H9 (cell line): ENCODE measurements at regions not wholly inside any gene's neighbourhood (a gene's known extent, or its start where the extent isn't known, plus 50 kb on each side); places are given as distances from the start of the nearest gene placed in this dataset.

Source experiments
- DNase-seq: peaks from one replicate; pipeline ENCODE4 v3.0.0-alpha.2; 2017
- H2AFZ ChIP-seq: one replicate; pipeline ENCODE4 v1.6.1; 2013; ENCODE audit warnings: mild to moderate bottlenecking, low read length, control low read depth, moderate library complexity
- H2AK5ac ChIP-seq: 2 replicates; pipeline ENCODE4 v1.6.1; 2013; ENCODE audit warnings: low read length, control low read depth, mixed read lengths; ENCODE audit not compliant: insufficient read length
- H2BK120ac ChIP-seq: one replicate; pipeline ENCODE4 v1.6.1; 2013; ENCODE audit warnings: low read depth, mild to moderate bottlenecking, low read length, control low read depth, inconsistent platforms; ENCODE audit not compliant: poor library complexity, severe bottlenecking
- H2BK12ac ChIP-seq: 2 replicates; pipeline ENCODE4 v1.6.1; 2013; ENCODE audit warnings: low read length, control low read depth, mixed read lengths, low read depth; ENCODE audit not compliant: insufficient read length
- H2BK15ac ChIP-seq: 2 replicates; pipeline ENCODE4 v1.6.1; 2013; ENCODE audit warnings: low read depth, low read length, control low read depth
- H2BK20ac ChIP-seq: one replicate; pipeline ENCODE4 v1.6.1; 2013; ENCODE audit warnings: low read depth, mild to moderate bottlenecking, low read length, control low read depth, inconsistent platforms; ENCODE audit not compliant: poor library complexity, severe bottlenecking
- H2BK5ac ChIP-seq: 2 replicates; pipeline ENCODE4 v1.6.1; 2013; ENCODE audit warnings: low read length, control low read depth, mixed read lengths; ENCODE audit not compliant: insufficient read length
- H3K14ac ChIP-seq: 2 replicates; pipeline ENCODE4 v1.6.1; 2013; ENCODE audit warnings: low read length, control low read depth; ENCODE audit not compliant: insufficient read depth
- H3K18ac ChIP-seq: 2 replicates; pipeline ENCODE4 v1.6.1; 2013; ENCODE audit warnings: low read depth, mild to moderate bottlenecking, mixed read lengths, low read length, control low read depth; ENCODE audit not compliant: insufficient read length
- H3K23ac ChIP-seq: 2 replicates; pipeline ENCODE4 v1.6.1; 2013; ENCODE audit warnings: low read length, control low read depth, mixed read lengths, low read depth; ENCODE audit not compliant: insufficient read length
- H3K23me2 ChIP-seq: 2 replicates; pipeline ENCODE4 v1.6.1; 2013; ENCODE audit warnings: low read depth, mild to moderate bottlenecking, mixed read lengths, low read length, control low read depth; ENCODE audit not compliant: insufficient read length, poor library complexity, severe bottlenecking
- H3K27ac ChIP-seq: 2 replicates; pipeline ENCODE4 v1.5.1; 2013; ENCODE audit warnings: low read length, control low read depth, mixed read lengths, low read depth; ENCODE audit not compliant: insufficient read length
- H3K27me3 ChIP-seq: 2 replicates; pipeline ENCODE4 v1.6.1; 2013; ENCODE audit warnings: low read length, control low read depth, inconsistent platforms; ENCODE audit not compliant: insufficient read depth
- H3K4ac ChIP-seq: 2 replicates; pipeline ENCODE4 v1.6.1; 2013; ENCODE audit warnings: low read depth, mild to moderate bottlenecking, control low read depth, inconsistent platforms, low read length, moderate library complexity
- H3K4me1 ChIP-seq: 2 replicates; pipeline ENCODE4 v1.6.1; 2013; ENCODE audit warnings: low read length, control low read depth, inconsistent platforms; ENCODE audit not compliant: insufficient read depth
- H3K4me2 ChIP-seq: 2 replicates; pipeline ENCODE4 v1.6.1; 2013; ENCODE audit warnings: low read length, control low read depth, mixed read lengths; ENCODE audit not compliant: insufficient read length, insufficient read depth
- H3K56ac ChIP-seq: 2 replicates; pipeline ENCODE4 v1.6.1; 2013; ENCODE audit warnings: low read depth, mild to moderate bottlenecking, mixed read lengths, low read length, control low read depth; ENCODE audit not compliant: insufficient read length
- H3K79me1 ChIP-seq: 2 replicates; pipeline ENCODE4 v1.6.1; 2013; ENCODE audit warnings: low read depth, mild to moderate bottlenecking, moderate library complexity, low read length, control low read depth, inconsistent platforms; ENCODE audit not compliant: insufficient read depth, poor library complexity, severe bottlenecking
- H3K79me2 ChIP-seq: 2 replicates; pipeline ENCODE4 v1.6.1; 2013; ENCODE audit warnings: low read length, control low read depth, inconsistent platforms; ENCODE audit not compliant: insufficient read depth
- H3K9ac ChIP-seq: 2 replicates; pipeline ENCODE4 v1.6.1; 2013; ENCODE audit warnings: low read length, control low read depth, mixed read lengths; ENCODE audit not compliant: insufficient read length; ENCODE audit errors: extremely low read depth
- H3K9me3 ChIP-seq: one replicate; pipeline ENCODE4 v1.6.1; 2013; ENCODE audit warnings: low read depth, low read length, inconsistent platforms; ENCODE audit not compliant: control insufficient read depth
- H3T11ph ChIP-seq: one replicate; pipeline ENCODE4 v1.6.1; 2013; ENCODE audit warnings: mild to moderate bottlenecking, low read length, control low read depth, inconsistent platforms
- H4K20me1 ChIP-seq: one replicate; pipeline ENCODE4 v1.6.1; 2013; ENCODE audit not compliant: control insufficient read depth, insufficient read length, insufficient read depth
- H4K5ac ChIP-seq: 2 replicates; pipeline ENCODE4 v1.6.1; 2013; ENCODE audit warnings: low read depth, mild to moderate bottlenecking, mixed read lengths, low read length, control low read depth; ENCODE audit not compliant: insufficient read length
- H4K8ac ChIP-seq: replicated peaks from 2 replicates; pipeline ENCODE4 v1.6.1; 2013; ENCODE audit warnings: low read length, control low read depth, mixed read lengths, low read depth; ENCODE audit not compliant: insufficient read length
- H4K91ac ChIP-seq: 2 replicates; pipeline ENCODE4 v1.6.1; 2013; ENCODE audit warnings: low read depth, mild to moderate bottlenecking, moderate library complexity, mixed read lengths, low read length, control low read depth; ENCODE audit not compliant: insufficient read length
- H3K27ac Mint-ChIP-seq, 3 experiments: 2 replicates in 2 of 3; 3 replicates in 1 of 3; pipeline ENCODE4 v1.8.0; 2020 to 2021; ENCODE audit warnings: mixed read lengths in 3 of 3, mild to moderate bottlenecking in 1 of 3, moderate library complexity in 1 of 3
- H3K27me3 Mint-ChIP-seq: 2 replicates; pipeline ENCODE4 v1.8.0; 2021; ENCODE audit warnings: low read depth, mild to moderate bottlenecking, moderate library complexity, mixed read lengths
- H3K36me3 Mint-ChIP-seq, 3 experiments: 2 replicates in 2 of 3; 3 replicates in 1 of 3; pipeline ENCODE4 v1.8.0; 2020 to 2021; ENCODE audit warnings: low read depth in 3 of 3, mixed read lengths in 3 of 3; ENCODE audit not compliant: insufficient read depth in 1 of 3
- H3K4me1 Mint-ChIP-seq, 2 experiments: 2 replicates each; pipeline ENCODE4 v1.8.0; 2020; ENCODE audit warnings: mixed read lengths in 2 of 2
- H3K4me3 Mint-ChIP-seq, 2 experiments: 2 replicates in 1 of 2; 3 replicates in 1 of 2; pipeline ENCODE4 v1.8.0; 2020 to 2021; ENCODE audit warnings: mild to moderate bottlenecking in 2 of 2, mixed read lengths in 2 of 2, moderate library complexity in 1 of 2
- H3K9me3 Mint-ChIP-seq, 2 experiments: 2 replicates in 1 of 2; 3 replicates in 1 of 2; pipeline ENCODE4 v1.8.0; 2020; ENCODE audit warnings: mild to moderate bottlenecking in 2 of 2, mixed read lengths in 2 of 2, moderate library complexity in 1 of 2
- CTCF ChIP-seq: fragments of 200-600 bp; sonication (generic); conservative IDR thresholded peaks from 3 replicates; pipeline ENCODE4 v1.8.0; 2021; ENCODE audit warnings: antibody characterized with exemption, mild to moderate bottlenecking
- WGBS: extraction: QIAGEN DNeasy Blood & Tissue Kit; methylation state at CpG from one replicate; pipeline ENCODE4 v1.1.7; 2013; ENCODE audit warnings: missing lambda C conversion rate, low lambda C conversion rate, mixed read lengths; ENCODE audit not compliant: insufficient read length; ENCODE audit errors: extremely low coverage; 5-methylcytosine and 5-hydroxymethylcytosine counted together

- H3K23me2 ChIP-seq = no peaks in the 10 kb centered on the region
- no peaks in the 10 kb centered on the region for H3K9me3 ChIP-seq
- H3K14ac ChIP-seq = no peak overlapping the region
- no peak overlapping the region for H2BK120ac ChIP-seq
- no peak overlapping the region for H4K8ac ChIP-seq
- H4K91ac ChIP-seq = no peak overlapping the region
- H2BK12ac ChIP-seq = no peak overlapping the region
- no peak overlapping the region for H3K9ac ChIP-seq
- H2AK5ac ChIP-seq = no peak overlapping the region
- no peaks in the 10 kb centered on the region for H4K20me1 ChIP-seq
- no peak overlapping the region for H3K4ac ChIP-seq
- DNase-seq = no peak
- H2BK15ac ChIP-seq = no peak overlapping the region
- no peaks in the 10 kb centered on the region for H3K36me3 Mint-ChIP-seq
- H3K27ac Mint-ChIP-seq = 0 out of 7 replicates have a peak overlapping the region, but pooled peaks of 1 of the 3 experiments have one; percentile 45
- TF ChIP-seq CTCF = no peak
- no peak overlapping the region for H2BK20ac ChIP-seq
- H2BK5ac ChIP-seq = no peak overlapping the region
- no peak overlapping the region for H3K18ac ChIP-seq
- WGBS = no CpG with 5 or more reads among the region's 3 CpGs
- H3T11ph ChIP-seq = no peak overlapping the region
- H3K27me3 ChIP-seq = no peaks in the 10 kb centered on the region
- no peak overlapping the region for H3K4me3 Mint-ChIP-seq
- no peak overlapping the region for H3K56ac ChIP-seq
- H3K23ac ChIP-seq = no peak overlapping the region
- H3K79me1 ChIP-seq = no peaks in the 10 kb centered on the region
- no peak overlapping the region for H3K4me2 ChIP-seq
- no peaks in the 10 kb centered on the region for H3K27me3 Mint-ChIP-seq
- no peaks in the 10 kb centered on the region for H3K4me1 ChIP-seq
- H3K9me3 Mint-ChIP-seq = no peaks in the 10 kb centered on the region; a peak in 1 of 5 replicates
- no peak overlapping the region for H3K27ac ChIP-seq
- H3K4me1 Mint-ChIP-seq = peaks cover 7 to 12% of the 10 kb centered on the region in 2 experiments; a peak in 3 of 4 replicates
- no peak overlapping the region for H2AFZ ChIP-seq
- H3K79me2 ChIP-seq = no peaks in the 10 kb centered on the region
- H4K5ac ChIP-seq = no peak overlapping the region
Measured at GRCh38 chr5:128597156-128597555, 59.1 kb upstream of the FBN2 start.
